GM23338 (cell line): ENCODE measurements at regions not wholly inside any gene's neighbourhood (a gene's known extent, or its start where the extent isn't known, plus 50 kb on each side); places are given as distances from the start of the nearest gene placed in this dataset.

Experiments
- ATAC-seq: fragments of 200-7000 bp; cut with Tn5 transposase; 3 replicates; pipeline ENCODE4 v1.9.1; 2020
- DNase-seq: peaks from one replicate; pipeline ENCODE4 v3.0.0-alpha.2; 2015; ENCODE audit warnings: low spot score
- H2AFZ ChIP-seq: fragments of 200-600 bp; sonication (generic); 2 replicates; pipeline ENCODE4 v1.8.0; 2016; ENCODE audit warnings: antibody characterized with exemption, mild to moderate bottlenecking, moderate library complexity
- H3F3A ChIP-seq: fragments of 200-600 bp; sonication (generic); replicated peaks from 2 replicates; pipeline ENCODE4 v1.8.0; 2017; ENCODE audit warnings: antibody characterized with exemption, mixed run types, low read depth
- H3K27ac ChIP-seq: fragments of 200-600 bp; sonication (generic); 2 replicates; pipeline ENCODE4 v1.6.1; 2016; ENCODE audit warnings: low read depth
- H3K27me3 ChIP-seq: fragments of 200-600 bp; sonication (generic); 2 replicates; pipeline ENCODE4 v1.8.0; 2016; ENCODE audit warnings: mild to moderate bottlenecking, mixed run types, moderate library complexity; ENCODE audit not compliant: insufficient read depth
- H3K36me3 ChIP-seq: fragments of 200-600 bp; sonication (generic); 2 replicates; pipeline ENCODE4 v1.8.0; 2016; ENCODE audit warnings: mild to moderate bottlenecking; ENCODE audit not compliant: insufficient read depth
- H3K4me1 ChIP-seq: fragments of 200-600 bp; sonication (generic); 2 replicates; pipeline ENCODE4 v1.8.0; 2016; ENCODE audit warnings: mild to moderate bottlenecking, moderate library complexity; ENCODE audit not compliant: insufficient read depth
- H3K4me2 ChIP-seq: fragments of 200-600 bp; sonication (generic); 2 replicates; pipeline ENCODE4 v1.7.1; 2017; ENCODE audit warnings: mixed run types
- H3K4me3 ChIP-seq: fragments of 200-600 bp; sonication (generic); 2 replicates; pipeline ENCODE4 v1.6.1; 2016; ENCODE audit warnings: mixed run types
- H3K79me2 ChIP-seq: fragments of 200-600 bp; sonication (generic); replicated peaks from 2 replicates; pipeline ENCODE4 v1.8.0; 2017; ENCODE audit warnings: mild to moderate bottlenecking; ENCODE audit not compliant: insufficient read depth
- H3K9me2 ChIP-seq: fragments of 200-600 bp; sonication (generic); 2 replicates; pipeline ENCODE4 v1.8.0; 2017; ENCODE audit not compliant: insufficient read depth
- H4K20me1 ChIP-seq: fragments of 200-600 bp; sonication (generic); replicated peaks from 2 replicates; pipeline ENCODE4 v1.8.0; 2017; ENCODE audit warnings: mild to moderate bottlenecking; ENCODE audit not compliant: insufficient read depth
- H3K27ac Mint-ChIP-seq: 2 replicates; pipeline ENCODE4 v1.8.0; 2020; ENCODE audit warnings: inconsistent platforms, mild to moderate bottlenecking, moderate library complexity, mixed read lengths
- H3K27me3 Mint-ChIP-seq: 3 replicates; pipeline ENCODE4 v1.8.0; 2022; ENCODE audit warnings: low read depth, mild to moderate bottlenecking, moderate library complexity, mixed read lengths, inconsistent platforms; ENCODE audit not compliant: insufficient read depth, poor library complexity
- H3K36me3 Mint-ChIP-seq: 3 replicates; pipeline ENCODE4 v1.8.0; 2021; ENCODE audit warnings: low read depth, mild to moderate bottlenecking, inconsistent platforms, moderate library complexity, mixed read lengths
- H3K4me1 Mint-ChIP-seq: 3 replicates; pipeline ENCODE4 v1.8.0; 2020; ENCODE audit warnings: mild to moderate bottlenecking, inconsistent platforms, mixed read lengths
- H3K4me3 Mint-ChIP-seq: 3 replicates; pipeline ENCODE4 v1.8.0; 2021; ENCODE audit warnings: moderate library complexity, mild to moderate bottlenecking, inconsistent platforms, mixed read lengths
- H3K9me3 Mint-ChIP-seq: 3 replicates; pipeline ENCODE4 v1.8.0; 2020; ENCODE audit warnings: moderate library complexity, mild to moderate bottlenecking, inconsistent platforms, mixed read lengths
- CREB1 ChIP-seq: fragments of 250-450 bp; sonication (Bioruptor Pico); IDR thresholded peaks from 2 replicates; pipeline ENCODE4 v1.5.0; 2020; ENCODE audit warnings: low read depth, mild to moderate bottlenecking, moderate library complexity
- CTCF ChIP-seq, 2 experiments: fragments of 200-600 bp in 1 of 2; sonication (generic) in 1 of 2; conservative IDR thresholded peaks; 2 replicates each; pipeline versions ENCODE4 v1.5.1 to v1.6.1; 2016 to 2017; ENCODE audit warnings: antibody characterized with exemption in 2 of 2, low read depth in 2 of 2, mild to moderate bottlenecking in 2 of 2, moderate library complexity in 1 of 2
- ETS1 ChIP-seq: IDR thresholded peaks from 2 replicates; pipeline ENCODE4 v1.6.1; 2016; ENCODE audit warnings: antibody characterized with exemption
- JUNB ChIP-seq: IDR thresholded peaks from one replicate; pipeline ENCODE4 v1.6.1; 2016; ENCODE audit warnings: antibody characterized with exemption; ENCODE audit not compliant: unreplicated experiment
- ZNF114 ChIP-seq: fragments of 250-450 bp; sonication (Bioruptor Pico); IDR thresholded peaks from 2 replicates; pipeline ENCODE4 v1.5.0; 2020; ENCODE audit warnings: mild to moderate bottlenecking, moderate library complexity
- ZNF462 ChIP-seq: fragments of 250-450 bp; sonication (Bioruptor Pico); IDR thresholded peaks from 2 replicates; pipeline ENCODE4 v1.5.0; 2020; ENCODE audit warnings: mild to moderate bottlenecking, moderate library complexity
- TF ChIP-seq, protein P1 (sequence below): IDR thresholded peaks from one replicate; pipeline ENCODE4 v1.6.1; 2018; ENCODE audit warnings: antibody characterized with exemption; ENCODE audit not compliant: unreplicated experiment

DNA sequence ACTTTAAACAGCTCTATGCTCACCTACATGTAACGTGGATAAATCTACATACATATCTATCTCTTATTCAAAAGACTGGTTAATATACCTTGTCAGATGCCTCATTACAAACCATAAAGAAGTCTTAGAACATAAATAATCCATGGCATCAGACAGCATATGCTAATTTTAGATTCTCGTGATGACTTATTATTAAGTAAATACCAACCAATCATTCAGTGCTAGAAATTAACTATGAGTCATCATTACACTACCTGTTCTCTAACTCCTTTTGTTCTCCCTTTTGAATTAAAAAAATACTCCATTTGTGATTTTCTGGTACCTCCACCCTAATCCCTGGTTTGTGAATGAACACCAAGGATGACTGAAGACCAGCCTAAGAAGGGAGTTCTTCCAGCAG, 754.3 kb upstream of the ARGLU1 start (continued):
- TF ChIP-seq, protein P1, sequence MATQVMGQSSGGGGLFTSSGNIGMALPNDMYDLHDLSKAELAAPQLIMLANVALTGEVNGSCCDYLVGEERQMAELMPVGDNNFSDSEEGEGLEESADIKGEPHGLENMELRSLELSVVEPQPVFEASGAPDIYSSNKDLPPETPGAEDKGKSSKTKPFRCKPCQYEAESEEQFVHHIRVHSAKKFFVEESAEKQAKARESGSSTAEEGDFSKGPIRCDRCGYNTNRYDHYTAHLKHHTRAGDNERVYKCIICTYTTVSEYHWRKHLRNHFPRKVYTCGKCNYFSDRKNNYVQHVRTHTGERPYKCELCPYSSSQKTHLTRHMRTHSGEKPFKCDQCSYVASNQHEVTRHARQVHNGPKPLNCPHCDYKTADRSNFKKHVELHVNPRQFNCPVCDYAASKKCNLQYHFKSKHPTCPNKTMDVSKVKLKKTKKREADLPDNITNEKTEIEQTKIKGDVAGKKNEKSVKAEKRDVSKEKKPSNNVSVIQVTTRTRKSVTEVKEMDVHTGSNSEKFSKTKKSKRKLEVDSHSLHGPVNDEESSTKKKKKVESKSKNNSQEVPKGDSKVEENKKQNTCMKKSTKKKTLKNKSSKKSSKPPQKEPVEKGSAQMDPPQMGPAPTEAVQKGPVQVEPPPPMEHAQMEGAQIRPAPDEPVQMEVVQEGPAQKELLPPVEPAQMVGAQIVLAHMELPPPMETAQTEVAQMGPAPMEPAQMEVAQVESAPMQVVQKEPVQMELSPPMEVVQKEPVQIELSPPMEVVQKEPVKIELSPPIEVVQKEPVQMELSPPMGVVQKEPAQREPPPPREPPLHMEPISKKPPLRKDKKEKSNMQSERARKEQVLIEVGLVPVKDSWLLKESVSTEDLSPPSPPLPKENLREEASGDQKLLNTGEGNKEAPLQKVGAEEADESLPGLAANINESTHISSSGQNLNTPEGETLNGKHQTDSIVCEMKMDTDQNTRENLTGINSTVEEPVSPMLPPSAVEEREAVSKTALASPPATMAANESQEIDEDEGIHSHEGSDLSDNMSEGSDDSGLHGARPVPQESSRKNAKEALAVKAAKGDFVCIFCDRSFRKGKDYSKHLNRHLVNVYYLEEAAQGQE: no peak
- no peak for TF ChIP-seq ETS1

DNA sequence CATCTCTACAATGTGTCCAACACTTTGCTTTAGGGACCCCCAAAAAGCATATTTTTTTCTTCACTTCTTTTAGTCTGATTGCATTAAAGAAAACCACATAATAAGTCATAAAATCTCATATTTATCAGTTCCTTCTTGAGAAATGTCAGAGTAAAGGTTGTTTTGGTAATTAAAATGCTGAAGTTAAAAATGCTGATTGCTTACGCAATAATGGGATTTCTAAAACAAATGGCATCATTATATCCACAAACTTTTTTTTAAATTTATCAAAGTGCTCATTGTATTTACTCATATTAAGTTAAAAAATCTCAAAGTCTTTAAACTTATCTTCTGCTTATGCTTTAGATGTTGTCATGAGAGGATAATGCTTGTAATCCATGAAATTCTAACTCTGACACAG, 737.2 kb upstream of the ARGLU1 start:
- Mint-ChIP-seq H3K27ac (no peak overlapping the region), H3K36me3 (no peaks in the 10 kb centered on the region), H3K4me1 (no peaks in the 10 kb centered on the region), H3K9me3 (no peaks in the 10 kb centered on the region), H3K27me3 (peaks cover 1% of the 10 kb centered on the region), H3K4me3 (no peak overlapping the region)
- Histone ChIP-seq H2AFZ (no peak overlapping the region), H3K4me1 (no peaks in the 10 kb centered on the region), H3K27me3 (no peaks in the 10 kb centered on the region), H3K79me2 (no peaks in the 10 kb centered on the region), H3K27ac (no peak overlapping the region), H3K4me2 (no peak overlapping the region), H3F3A (no peaks in the 10 kb centered on the region), H3K9me2 (no peaks in the 10 kb centered on the region), H3K36me3 (no peaks in the 10 kb centered on the region), H3K4me3 (no peak overlapping the region), H4K20me1 (no peaks in the 10 kb centered on the region)
- DNase-seq: no peak
- ATAC-seq: no peak
- TF ChIP-seq ZNF114 (CRISPR knock-in tag) (no peak), CREB1 (no peak), ZNF462 (CRISPR knock-in tag) (no peak), CTCF (conservative IDR thresholded peaks at IDR 0.05; ENCODE audit: low read depth in 2 of 2) (no peak), JUNB (no peak)
- TF ChIP-seq, protein P1: no peak
